Upper lobe of left lung (tissue), 4 donors: ENCODE measurements at regions not wholly inside any gene's neighbourhood (a gene's known extent, or its start where the extent isn't known, plus 50 kb on each side); places are given as distances from the start of the nearest gene placed in this dataset.

Experiments used
- CTCF ChIP-seq, 6 experiments: fragments of 450-650 bp in 4 of 6; fragments of 200-600 bp in 2 of 6; sonication (generic) in 2 of 6; IDR thresholded peaks; one replicate each; pipeline ENCODE4 v1.5.1; 2016 to 2019; ENCODE audit warnings: antibody characterized with exemption in 6 of 6
- EP300 ChIP-seq, 4 donors: sonication (generic); formaldehyde crosslinking; IDR thresholded peaks; one replicate each; pipeline ENCODE4 v1.5.1; 2017; ENCODE audit warnings: antibody characterized with exemption in 4 of 4, control low read depth in 2 of 4
- POLR2A ChIP-seq, 4 donors: fragments of 450-650 bp; IDR thresholded peaks; one replicate each; pipeline ENCODE4 v1.5.1; 2016 to 2017; ENCODE audit warnings: antibody characterized with exemption in 4 of 4, mild to moderate bottlenecking in 2 of 4
- POLR2AphosphoS5 ChIP-seq, 2 donors: sonication (generic); formaldehyde crosslinking; IDR thresholded peaks; one replicate each; pipeline ENCODE4 v1.5.1; 2017; ENCODE audit warnings: antibody characterized with exemption in 2 of 2

- TF ChIP-seq CTCF (IDR thresholded peaks at IDR 0.05) (no peak), POLR2A (IDR thresholded peaks at IDR 0.05) (no peak), EP300 (IDR thresholded peaks at IDR 0.05) (no peak), POLR2AphosphoS5 (IDR thresholded peaks at IDR 0.05) (no peak)
Measured at GRCh38 chr3:166270429-166270828, 433.2 kb upstream of the BCHE start.
